ENCODE measurements at regions not wholly inside any gene's neighbourhood (a gene's known extent, or its start where the extent isn't known, plus 50 kb on each side); places are given as distances from the start of the nearest gene placed in this dataset.

GRCh38 chr18:74023220-74023619 lies 124.4 kb downstream of the FBXO15 start:
- no peaks in the 10 kb centered on the region for H3K27me3 ChIP-seq
- TF ChIP-seq CTCF (IDR thresholded peaks at IDR 0.05): no peak
- no peak overlapping the region for H3K27ac ChIP-seq
- H3K9me3 ChIP-seq: no peaks in the 10 kb centered on the region
- H3K4me1 ChIP-seq: no peaks in the 10 kb centered on the region
- intact Hi-C loops (cut with DNase I): no loop called here
- H3K36me3 ChIP-seq: no peaks in the 10 kb centered on the region
- H3K4me3 ChIP-seq: no peak overlapping the region
- DNase-seq (ENCODE audit: low spot score in 2 of 2): no peak

GRCh38 chr18:74019864-74020263 lies 127.8 kb downstream of the FBXO15 start:
- Histone ChIP-seq H3K27me3 (no peaks in the 10 kb centered on the region), H3K36me3 (no peaks in the 10 kb centered on the region), H3K4me1 (no peaks in the 10 kb centered on the region), H3K27ac (no peak overlapping the region), H3K4me3 (no peak overlapping the region), H3K9me3 (no peaks in the 10 kb centered on the region)
- no peak for DNase-seq (ENCODE audit: low spot score in 2 of 2)
- no peak for TF ChIP-seq CTCF (IDR thresholded peaks at IDR 0.05)
- intact Hi-C loops (cut with DNase I): no loop called here

GRCh38 chr18:74013955-74014354 lies 133.7 kb downstream of the FBXO15 start:
- no peak for DNase-seq (ENCODE audit: low spot score in 2 of 2)
- no peak for TF ChIP-seq CTCF (IDR thresholded peaks at IDR 0.05)
- intact Hi-C loops (cut with DNase I): no loop called here

GRCh38 chr18:74012954-74013630 lies 134.5 kb downstream of the FBXO15 start:
- no peak for DNase-seq (ENCODE audit: low spot score in 2 of 2)
- Histone ChIP-seq H3K27ac (no peak overlapping the region), H3K27me3 (no peaks in the 10 kb centered on the region), H3K4me1 (no peaks in the 10 kb centered on the region), H3K36me3 (no peaks in the 10 kb centered on the region), H3K9me3 (no peaks in the 10 kb centered on the region), H3K4me3 (no peak overlapping the region)
- intact Hi-C loops (cut with DNase I): no loop called here
- no peak for TF ChIP-seq CTCF (IDR thresholded peaks at IDR 0.05)

More at GRCh38 chr18:74013955-74014354, 133.7 kb downstream of the FBXO15 start:
- Histone ChIP-seq H3K27me3 (no peaks in the 10 kb centered on the region), H3K4me1 (no peaks in the 10 kb centered on the region), H3K27ac (no peak overlapping the region), H3K9me3 (no peaks in the 10 kb centered on the region), H3K4me3 (no peak overlapping the region), H3K36me3 (no peaks in the 10 kb centered on the region)

GRCh38 chr18:74006143-74006542 lies 141.5 kb downstream of the FBXO15 start:
- no peaks in the 10 kb centered on the region for H3K9me3 ChIP-seq
- H3K36me3 ChIP-seq: no peaks in the 10 kb centered on the region
- TF ChIP-seq CTCF (IDR thresholded peaks at IDR 0.05): no peak
- intact Hi-C loops (cut with DNase I): no loop called here
- no peak overlapping the region for H3K4me3 ChIP-seq
- H3K4me1 ChIP-seq: no peaks in the 10 kb centered on the region
- no peak overlapping the region for H3K27ac ChIP-seq
- no peak for DNase-seq (ENCODE audit: low spot score in 2 of 2)
- no peaks in the 10 kb centered on the region for H3K27me3 ChIP-seq

All from ascending aorta (tissue), 2 donors.